22Rv1 (cell line): ENCODE measurements at regions not wholly inside any gene's neighbourhood (a gene's known extent, or its start where the extent isn't known, plus 50 kb on each side); places are given as distances from the start of the nearest gene placed in this dataset.

Experiments
- ZFX ChIP-seq: fragments of 450-650 bp; IDR thresholded peaks from 2 replicates; pipeline ENCODE4 v1.6.1; 2017; ENCODE audit warnings: antibody characterized with exemption, borderline replicate concordance
- TF ChIP-seq, protein P1 (sequence below): fragments of 450-650 bp; IDR thresholded peaks from 2 replicates; pipeline ENCODE4 v1.5.1; 2017; ENCODE audit warnings: mild to moderate bottlenecking

DNA sequence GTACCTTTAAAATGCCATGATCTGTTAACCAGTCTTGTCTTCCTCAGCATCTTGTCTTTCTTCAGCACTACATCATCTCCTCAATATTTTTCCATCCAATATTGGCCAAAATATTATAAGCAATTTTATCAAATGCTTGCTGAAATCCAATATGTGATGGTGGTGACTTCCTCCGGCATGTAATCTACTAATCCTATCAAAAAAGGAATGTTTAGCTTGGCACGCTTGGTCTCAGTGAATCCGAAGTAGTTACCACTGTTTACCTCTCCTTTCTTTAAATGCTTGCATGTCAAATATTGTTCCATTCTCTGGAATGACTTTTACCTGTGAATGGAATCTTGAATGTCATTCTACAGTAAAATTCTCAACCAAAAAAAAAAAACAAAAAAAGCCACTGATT is 72.3 kb upstream of the EEA1 start:
- TF ChIP-seq, protein P1, sequence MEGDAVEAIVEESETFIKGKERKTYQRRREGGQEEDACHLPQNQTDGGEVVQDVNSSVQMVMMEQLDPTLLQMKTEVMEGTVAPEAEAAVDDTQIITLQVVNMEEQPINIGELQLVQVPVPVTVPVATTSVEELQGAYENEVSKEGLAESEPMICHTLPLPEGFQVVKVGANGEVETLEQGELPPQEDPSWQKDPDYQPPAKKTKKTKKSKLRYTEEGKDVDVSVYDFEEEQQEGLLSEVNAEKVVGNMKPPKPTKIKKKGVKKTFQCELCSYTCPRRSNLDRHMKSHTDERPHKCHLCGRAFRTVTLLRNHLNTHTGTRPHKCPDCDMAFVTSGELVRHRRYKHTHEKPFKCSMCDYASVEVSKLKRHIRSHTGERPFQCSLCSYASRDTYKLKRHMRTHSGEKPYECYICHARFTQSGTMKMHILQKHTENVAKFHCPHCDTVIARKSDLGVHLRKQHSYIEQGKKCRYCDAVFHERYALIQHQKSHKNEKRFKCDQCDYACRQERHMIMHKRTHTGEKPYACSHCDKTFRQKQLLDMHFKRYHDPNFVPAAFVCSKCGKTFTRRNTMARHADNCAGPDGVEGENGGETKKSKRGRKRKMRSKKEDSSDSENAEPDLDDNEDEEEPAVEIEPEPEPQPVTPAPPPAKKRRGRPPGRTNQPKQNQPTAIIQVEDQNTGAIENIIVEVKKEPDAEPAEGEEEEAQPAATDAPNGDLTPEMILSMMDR, result no peak
- no peak for TF ChIP-seq ZFX
